Fibroblast of lung (primary cell): ENCODE measurements at regions not wholly inside any gene's neighbourhood (a gene's known extent, or its start where the extent isn't known, plus 50 kb on each side); places are given as distances from the start of the nearest gene placed in this dataset.

ENCODE experiments used
- EZH2 ChIP-seq: IDR thresholded peaks from 2 replicates; pipeline ENCODE4 v1.5.1; 2012; ENCODE audit warnings: low read length, control low read depth, mild to moderate bottlenecking; ENCODE audit errors: missing control alignments
- TF ChIP-seq, protein P1 (sequence below), 2 donors: IDR thresholded peaks in 1 of 2; conservative IDR thresholded peaks in 1 of 2; 1 replicate in 1 of 2; 2 replicates in 1 of 2; pipeline ENCODE4 v1.5.1; 2011 to 2012; ENCODE audit warnings: low read length in 2 of 2, control low read depth in 1 of 2, inconsistent platforms in 1 of 2, low read depth in 1 of 2, mild to moderate bottlenecking in 1 of 2

DNA sequence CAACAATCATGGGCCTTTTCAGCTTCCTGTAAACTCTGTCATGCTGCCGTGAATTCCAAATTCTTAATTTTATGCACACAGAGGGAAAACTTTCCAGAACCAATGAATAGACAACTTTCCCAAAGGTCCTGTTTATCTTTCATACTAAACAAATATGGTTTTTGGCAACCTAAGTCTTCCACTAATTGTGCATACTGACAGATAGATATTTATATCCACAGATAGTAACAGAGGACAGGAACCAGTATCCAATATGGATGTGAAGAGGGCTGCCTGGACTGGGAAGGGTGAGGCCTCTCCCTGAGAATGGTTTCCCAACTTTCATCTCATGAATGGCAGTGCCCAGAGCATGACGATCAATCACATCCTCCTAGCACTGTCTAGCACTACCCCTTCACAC lies 80.4 kb downstream of the MRPL57 start:
- TF ChIP-seq EZH2: no peak
- TF ChIP-seq, protein P1, sequence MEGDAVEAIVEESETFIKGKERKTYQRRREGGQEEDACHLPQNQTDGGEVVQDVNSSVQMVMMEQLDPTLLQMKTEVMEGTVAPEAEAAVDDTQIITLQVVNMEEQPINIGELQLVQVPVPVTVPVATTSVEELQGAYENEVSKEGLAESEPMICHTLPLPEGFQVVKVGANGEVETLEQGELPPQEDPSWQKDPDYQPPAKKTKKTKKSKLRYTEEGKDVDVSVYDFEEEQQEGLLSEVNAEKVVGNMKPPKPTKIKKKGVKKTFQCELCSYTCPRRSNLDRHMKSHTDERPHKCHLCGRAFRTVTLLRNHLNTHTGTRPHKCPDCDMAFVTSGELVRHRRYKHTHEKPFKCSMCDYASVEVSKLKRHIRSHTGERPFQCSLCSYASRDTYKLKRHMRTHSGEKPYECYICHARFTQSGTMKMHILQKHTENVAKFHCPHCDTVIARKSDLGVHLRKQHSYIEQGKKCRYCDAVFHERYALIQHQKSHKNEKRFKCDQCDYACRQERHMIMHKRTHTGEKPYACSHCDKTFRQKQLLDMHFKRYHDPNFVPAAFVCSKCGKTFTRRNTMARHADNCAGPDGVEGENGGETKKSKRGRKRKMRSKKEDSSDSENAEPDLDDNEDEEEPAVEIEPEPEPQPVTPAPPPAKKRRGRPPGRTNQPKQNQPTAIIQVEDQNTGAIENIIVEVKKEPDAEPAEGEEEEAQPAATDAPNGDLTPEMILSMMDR (conservative IDR thresholded peaks at IDR 0.05 in 1 of 2, IDR thresholded peaks at IDR 0.05 in 1 of 2; ENCODE audit: low read depth in 1 of 2, low read length in 2 of 2): no peak
